Neural progenitor cell (in vitro differentiated cells): ENCODE measurements at regions not wholly inside any gene's neighbourhood (a gene's known extent, or its start where the extent isn't known, plus 50 kb on each side); places are given as distances from the start of the nearest gene placed in this dataset.

ENCODE experiments used
- EZH2 ChIP-seq: fragments of 200-600 bp; sonication (generic); IDR thresholded peaks from 2 replicates; pipeline ENCODE4 v1.6.1; 2017; ENCODE audit warnings: antibody characterized with exemption, mild to moderate bottlenecking, moderate library complexity
- TF ChIP-seq, protein P1 (sequence below): fragments of 200-600 bp; sonication (generic); IDR thresholded peaks from 2 replicates; pipeline ENCODE4 v1.5.1; 2017; ENCODE audit warnings: antibody characterized with exemption, mild to moderate bottlenecking

DNA sequence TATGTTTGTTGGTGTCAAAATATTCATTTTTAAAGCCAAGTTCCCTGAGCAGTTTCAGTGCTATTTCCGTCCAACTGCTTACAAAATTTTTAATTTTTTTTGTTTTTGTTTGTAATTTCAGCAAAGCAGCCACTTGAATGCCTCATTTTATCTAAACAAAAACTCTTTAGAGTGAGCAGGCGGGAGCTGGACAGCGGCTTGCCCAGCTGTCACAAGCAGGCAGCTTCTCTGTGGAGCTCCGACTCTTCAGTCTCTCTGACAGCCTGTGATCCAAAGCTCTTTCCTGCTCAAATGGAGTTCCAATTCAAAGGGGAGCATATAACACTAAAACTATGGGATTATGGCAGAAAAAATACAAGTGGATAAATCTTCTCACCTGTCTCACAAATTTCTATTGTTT is 618.3 kb upstream of the PCDH20 start:
- TF ChIP-seq, protein P1, sequence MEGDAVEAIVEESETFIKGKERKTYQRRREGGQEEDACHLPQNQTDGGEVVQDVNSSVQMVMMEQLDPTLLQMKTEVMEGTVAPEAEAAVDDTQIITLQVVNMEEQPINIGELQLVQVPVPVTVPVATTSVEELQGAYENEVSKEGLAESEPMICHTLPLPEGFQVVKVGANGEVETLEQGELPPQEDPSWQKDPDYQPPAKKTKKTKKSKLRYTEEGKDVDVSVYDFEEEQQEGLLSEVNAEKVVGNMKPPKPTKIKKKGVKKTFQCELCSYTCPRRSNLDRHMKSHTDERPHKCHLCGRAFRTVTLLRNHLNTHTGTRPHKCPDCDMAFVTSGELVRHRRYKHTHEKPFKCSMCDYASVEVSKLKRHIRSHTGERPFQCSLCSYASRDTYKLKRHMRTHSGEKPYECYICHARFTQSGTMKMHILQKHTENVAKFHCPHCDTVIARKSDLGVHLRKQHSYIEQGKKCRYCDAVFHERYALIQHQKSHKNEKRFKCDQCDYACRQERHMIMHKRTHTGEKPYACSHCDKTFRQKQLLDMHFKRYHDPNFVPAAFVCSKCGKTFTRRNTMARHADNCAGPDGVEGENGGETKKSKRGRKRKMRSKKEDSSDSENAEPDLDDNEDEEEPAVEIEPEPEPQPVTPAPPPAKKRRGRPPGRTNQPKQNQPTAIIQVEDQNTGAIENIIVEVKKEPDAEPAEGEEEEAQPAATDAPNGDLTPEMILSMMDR = no peak
- no peak for TF ChIP-seq EZH2
